Lower leg skin (tissue), 4 donors: ENCODE measurements at regions not wholly inside any gene's neighbourhood (a gene's known extent, or its start where the extent isn't known, plus 50 kb on each side); places are given as distances from the start of the nearest gene placed in this dataset.

ENCODE experiments used
- DNase-seq, 2 donors: peaks; one replicate each; pipeline ENCODE4 v3.0.0-alpha.2; 2019; ENCODE audit warnings: low spot score in 2 of 2
- H3K4me3 ChIP-seq: fragments of 200-600 bp; sonication (generic); 2 replicates; pipeline ENCODE4 v1.5.1; 2017; ENCODE audit warnings: mild to moderate bottlenecking, low read depth; ENCODE audit not compliant: poor library complexity, severe bottlenecking
- POLR2A ChIP-seq, 2 donors: fragments of 450-650 bp; IDR thresholded peaks; one replicate each; pipeline ENCODE4 v1.6.1; 2016 to 2017; ENCODE audit warnings: antibody characterized with exemption in 2 of 2, mild to moderate bottlenecking in 1 of 2, moderate library complexity in 1 of 2
- WGBS, 2 donors: methylation state at CpG; one replicate each; pipeline ENCODE4 v1.1.5; 2018; 5-methylcytosine and 5-hydroxymethylcytosine counted together
- intact Hi-C: fragments of 100-400 bp; cut with DNase I; formaldehyde crosslinking; loops from one replicate; pipeline ENCODE4 v1.15.0; 2023; ENCODE audit warnings: low total_unique reads
- TF ChIP-seq, protein P1 (sequence below), 3 donors: fragments of 450-650 bp; IDR thresholded peaks; one replicate each; pipeline ENCODE4 v1.5.1; 2016; ENCODE audit warnings: antibody characterized with exemption in 3 of 3, mild to moderate bottlenecking in 3 of 3, moderate library complexity in 2 of 3

DNA sequence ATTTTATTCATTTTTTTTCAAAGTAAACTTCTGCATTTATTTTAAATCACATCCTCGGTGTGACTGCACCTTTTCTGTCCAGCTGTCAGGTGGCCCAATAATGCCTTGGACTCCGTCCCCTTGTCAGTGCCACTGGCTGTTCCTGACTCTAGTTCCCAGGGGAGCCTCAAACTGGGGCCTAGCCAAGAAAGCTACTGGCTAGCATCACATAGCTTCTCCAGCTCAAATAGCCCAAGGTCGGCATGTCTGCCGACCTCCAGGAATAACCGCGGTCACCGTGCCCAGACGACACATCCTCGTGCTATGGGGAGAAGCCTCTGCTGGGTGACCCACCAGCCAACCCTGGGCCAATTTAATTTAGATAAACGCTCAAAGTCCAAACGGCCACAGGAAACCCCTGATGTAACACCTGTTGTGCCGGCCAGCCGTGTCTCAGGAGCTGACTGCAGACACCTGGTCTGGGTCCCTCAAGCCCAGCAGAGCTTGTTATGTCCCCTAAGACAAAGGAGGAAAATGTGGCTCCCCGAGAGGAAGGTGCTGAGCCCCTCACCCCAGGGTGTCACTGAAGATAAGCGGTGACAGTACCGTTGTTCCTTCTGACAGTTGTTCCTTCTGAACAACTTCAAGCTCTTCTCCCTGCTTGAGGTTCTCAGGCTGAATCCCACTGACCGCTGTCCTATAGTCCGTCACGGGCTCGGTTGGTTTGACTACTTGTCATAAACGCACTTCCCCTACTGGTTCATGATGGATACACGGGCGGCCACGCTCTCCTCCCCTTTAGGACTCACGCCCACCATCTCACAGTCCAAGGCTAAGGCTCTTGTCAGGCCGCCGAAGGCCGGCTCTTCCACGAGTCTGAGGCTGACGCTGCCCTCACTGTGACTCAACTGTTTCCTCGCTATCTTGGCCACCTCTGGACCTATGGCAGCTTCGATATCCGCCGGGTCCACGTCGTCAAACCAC is 126.2 kb downstream of the KLF13 start:
- intact Hi-C loops: no loop called here
- peak; percentile 13 to 83 for DNase-seq
- 90 to 96% methylated on average over 34 to 36 of the region's 36 CpGs for WGBS, 2 donors
- H3K4me3 ChIP-seq: no peak overlapping the region
- TF ChIP-seq, protein P1, sequence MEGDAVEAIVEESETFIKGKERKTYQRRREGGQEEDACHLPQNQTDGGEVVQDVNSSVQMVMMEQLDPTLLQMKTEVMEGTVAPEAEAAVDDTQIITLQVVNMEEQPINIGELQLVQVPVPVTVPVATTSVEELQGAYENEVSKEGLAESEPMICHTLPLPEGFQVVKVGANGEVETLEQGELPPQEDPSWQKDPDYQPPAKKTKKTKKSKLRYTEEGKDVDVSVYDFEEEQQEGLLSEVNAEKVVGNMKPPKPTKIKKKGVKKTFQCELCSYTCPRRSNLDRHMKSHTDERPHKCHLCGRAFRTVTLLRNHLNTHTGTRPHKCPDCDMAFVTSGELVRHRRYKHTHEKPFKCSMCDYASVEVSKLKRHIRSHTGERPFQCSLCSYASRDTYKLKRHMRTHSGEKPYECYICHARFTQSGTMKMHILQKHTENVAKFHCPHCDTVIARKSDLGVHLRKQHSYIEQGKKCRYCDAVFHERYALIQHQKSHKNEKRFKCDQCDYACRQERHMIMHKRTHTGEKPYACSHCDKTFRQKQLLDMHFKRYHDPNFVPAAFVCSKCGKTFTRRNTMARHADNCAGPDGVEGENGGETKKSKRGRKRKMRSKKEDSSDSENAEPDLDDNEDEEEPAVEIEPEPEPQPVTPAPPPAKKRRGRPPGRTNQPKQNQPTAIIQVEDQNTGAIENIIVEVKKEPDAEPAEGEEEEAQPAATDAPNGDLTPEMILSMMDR (IDR thresholded peaks at IDR 0.05): no peak
- no peak for TF ChIP-seq POLR2A (IDR thresholded peaks at IDR 0.05)

DNA sequence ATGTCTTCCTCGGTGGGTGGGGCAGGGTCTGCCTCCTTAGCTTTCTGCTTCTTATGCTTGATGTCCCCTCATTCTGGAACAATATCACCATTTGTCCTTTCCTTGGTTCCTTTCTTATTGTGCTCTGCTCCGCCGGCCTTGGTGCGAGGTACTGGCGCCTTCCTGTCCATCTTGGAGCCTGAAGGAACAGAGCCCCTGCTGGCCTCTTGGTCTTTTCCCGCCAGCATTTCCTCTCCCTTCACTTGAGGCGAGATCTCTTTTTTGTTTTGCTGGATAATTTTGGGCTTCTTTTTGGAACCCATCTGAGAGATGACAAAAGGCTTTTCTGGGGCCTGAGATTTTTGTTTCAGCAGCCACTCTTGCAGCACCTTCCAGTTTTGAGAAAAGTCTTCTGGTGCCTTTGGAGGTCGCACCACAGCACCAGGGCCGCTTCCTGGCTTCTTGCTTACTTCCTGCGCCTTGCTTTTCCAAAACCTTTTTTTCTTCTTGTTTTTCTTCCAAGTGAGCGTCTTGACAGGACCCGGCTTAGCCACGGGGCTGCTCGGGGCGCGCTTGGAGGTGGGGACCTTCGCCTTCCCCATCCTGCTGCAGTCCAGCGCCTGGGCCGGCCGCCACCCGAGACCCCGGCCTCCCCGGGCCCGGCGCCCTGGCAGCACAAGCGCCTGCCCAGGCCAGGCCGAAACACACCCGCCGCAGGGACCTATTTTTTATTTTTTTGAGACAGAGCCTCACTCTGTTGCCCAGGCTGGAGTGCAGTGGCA is 127.1 kb downstream of the KLF13 start:
- 97% methylated on average over 29 of the region's 29 CpGs for WGBS, 2 donors
- peak in 1 of 2 donors; percentile 56 for DNase-seq
- intact Hi-C loops: no loop called here
- TF ChIP-seq POLR2A (IDR thresholded peaks at IDR 0.05): no peak
- TF ChIP-seq, protein P1 (IDR thresholded peaks at IDR 0.05): no peak
- no peak overlapping the region for H3K4me3 ChIP-seq

DNA sequence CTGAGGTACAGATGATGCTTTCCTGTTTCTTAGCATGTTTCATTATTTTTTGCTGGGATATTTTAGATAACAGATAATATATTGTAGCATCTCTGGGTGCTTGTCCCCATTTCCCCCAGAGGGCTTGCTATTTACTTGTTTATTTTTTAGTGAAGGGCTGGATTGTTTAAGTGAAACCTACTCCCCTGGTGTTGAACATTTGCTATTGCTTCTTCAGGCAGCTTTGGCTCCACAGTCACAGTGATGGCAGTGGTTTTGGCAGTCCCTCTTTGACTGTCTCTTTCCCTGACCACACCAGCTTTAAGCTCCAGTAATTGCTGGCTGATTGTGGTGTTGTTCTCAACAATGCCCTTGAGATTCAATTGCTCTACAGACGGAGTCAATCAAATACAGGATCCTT is 128.9 kb downstream of the KLF13 start:
- peak in 1 of 2 donors; percentile 28 for DNase-seq
- no peak overlapping the region for H3K4me3 ChIP-seq
- intact Hi-C loops: no loop called here
- WGBS, 2 donors: 76 to 79% methylated on average over 1 of the region's 1 CpG
- TF ChIP-seq POLR2A (IDR thresholded peaks at IDR 0.05): no peak
- TF ChIP-seq, protein P1 (IDR thresholded peaks at IDR 0.05): no peak

DNA sequence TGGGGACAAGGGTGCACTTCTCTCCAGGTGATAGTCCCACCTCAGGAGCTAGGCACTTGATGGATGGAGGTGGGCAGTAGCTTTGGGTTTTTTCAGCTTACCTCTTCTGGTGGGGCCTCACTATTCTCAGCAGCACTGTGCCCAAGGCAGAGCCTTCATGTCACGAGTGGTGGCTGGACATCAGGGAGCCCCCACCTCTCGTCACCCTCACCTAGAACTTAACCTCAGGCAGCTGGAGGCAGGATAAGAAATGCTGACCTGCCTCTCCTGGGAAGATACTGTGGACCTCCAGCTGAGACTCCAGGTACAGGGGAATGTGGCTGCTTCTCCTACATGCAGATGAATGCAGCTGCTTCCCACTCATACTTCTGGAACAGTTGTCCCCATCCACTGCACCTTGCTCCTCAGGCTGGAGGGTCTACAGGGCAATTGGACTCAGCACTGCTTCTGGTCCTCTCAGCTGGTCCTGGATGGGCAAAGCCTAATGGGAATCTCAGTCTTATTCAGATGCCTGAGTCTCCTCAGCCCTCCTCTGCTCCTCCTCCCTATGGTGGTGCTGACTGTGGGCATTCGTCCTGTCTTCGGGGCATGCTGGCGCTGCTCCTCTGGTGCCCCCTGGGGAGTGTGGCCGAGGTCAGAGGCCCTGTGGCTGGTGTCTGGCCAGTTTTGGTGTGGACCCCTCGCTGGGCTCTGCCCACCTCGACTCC is 129.9 kb downstream of the KLF13 start:
- peak in 1 of 2 donors; percentile 81 for DNase-seq
- TF ChIP-seq, protein P1 (IDR thresholded peaks at IDR 0.05): no peak
- TF ChIP-seq POLR2A (IDR thresholded peaks at IDR 0.05): no peak
- no peak overlapping the region for H3K4me3 ChIP-seq
- intact Hi-C loops: no loop called here
- 76 to 83% methylated on average over 8 of the region's 8 CpGs for WGBS, 2 donors

DNA sequence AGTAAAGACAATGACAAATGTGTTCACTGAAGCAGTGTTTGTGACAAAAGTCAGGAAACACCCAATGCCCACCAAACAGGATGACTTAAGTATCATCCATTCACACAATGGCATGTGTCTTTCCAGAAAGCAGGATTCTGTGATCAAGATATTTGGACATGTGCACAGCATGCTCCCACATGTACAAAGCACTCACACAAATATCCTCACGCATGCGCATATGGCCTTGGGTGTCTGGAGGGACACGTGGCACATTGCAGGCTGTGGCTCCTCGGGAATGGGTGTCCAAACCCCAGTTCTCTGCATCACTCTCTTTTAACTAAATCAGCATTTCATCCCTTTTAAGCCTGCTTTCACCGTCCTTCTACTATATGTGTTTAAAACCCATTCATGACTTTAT is 130.5 kb downstream of the KLF13 start:
- no peak for TF ChIP-seq POLR2A (IDR thresholded peaks at IDR 0.05)
- TF ChIP-seq, protein P1 (IDR thresholded peaks at IDR 0.05): no peak
- no peak overlapping the region for H3K4me3 ChIP-seq
- intact Hi-C loops: no loop called here
- WGBS, 2 donors: 23 to 25% methylated on average over 5 of the region's 5 CpGs
- peak; percentile 66 to 84 for DNase-seq
